ENCODE measurements at regions not wholly inside any gene's neighbourhood (a gene's known extent, or its start where the extent isn't known, plus 50 kb on each side); places are given as distances from the start of the nearest gene placed in this dataset.

GRCh38 chr6:82611751-82612150 is 248.1 kb downstream of the TPBG start:
- Mint-ChIP-seq H3K27ac (no peak overlapping the region), H3K4me3 (no peak overlapping the region), H3K27me3 (no peaks in the 10 kb centered on the region), H3K9me3 (peaks cover 0 to 2% (median 0%) of the 10 kb centered on the region in 7 donors), H3K36me3 (no peaks in the 10 kb centered on the region), H3K4me1 (no peaks in the 10 kb centered on the region)
- ATAC-seq (ENCODE audit: low read depth in 2 of 2) (no peak), DNase-seq (no peak)
- H3K27me3 ChIP-seq (ENCODE audit: control insufficient read depth, insufficient read depth, low read length), result no peaks in the 10 kb centered on the region
- no peak overlapping the region for H3K27ac ChIP-seq (ENCODE audit: insufficient read depth, low read length, poor library complexity, severe bottlenecking)
- no peak overlapping the region for H3K4me3 ChIP-seq (ENCODE audit: low read depth, low read length)
- H3K36me3 ChIP-seq (ENCODE audit: control insufficient read depth, insufficient read depth, low read length), result no peaks in the 10 kb centered on the region
- no peaks in the 10 kb centered on the region for H3K9me3 ChIP-seq (ENCODE audit: control insufficient read depth in 2 of 2, low read length in 2 of 2)
- H3K4me1 ChIP-seq (ENCODE audit: control insufficient read depth, insufficient read depth, low read length, poor library complexity, severe bottlenecking), result no peaks in the 10 kb centered on the region

- DNase-seq (no peak), ATAC-seq (ENCODE audit: low read depth in 2 of 2) (no peak)
- H3K36me3 Mint-ChIP-seq, result no peaks in the 10 kb centered on the region
- no peaks in the 10 kb centered on the region for H3K4me1 Mint-ChIP-seq
- peaks cover 0 to 3% (median 0%) of the 10 kb centered on the region in 7 donors for H3K9me3 Mint-ChIP-seq
- no peak overlapping the region for H3K4me3 ChIP-seq (ENCODE audit: low read depth, low read length)
- H3K4me3 Mint-ChIP-seq, result no peak overlapping the region
- H3K27me3 ChIP-seq (ENCODE audit: control insufficient read depth, insufficient read depth, low read length), result no peaks in the 10 kb centered on the region
- no peak overlapping the region for H3K27ac Mint-ChIP-seq
- H3K27me3 Mint-ChIP-seq, result no peaks in the 10 kb centered on the region
- no peak overlapping the region for H3K27ac ChIP-seq (ENCODE audit: insufficient read depth, low read length, poor library complexity, severe bottlenecking)
- H3K9me3 ChIP-seq (ENCODE audit: control insufficient read depth in 2 of 2, low read length in 2 of 2), result no peaks in the 10 kb centered on the region
- no peaks in the 10 kb centered on the region for H3K4me1 ChIP-seq (ENCODE audit: control insufficient read depth, insufficient read depth, low read length, poor library complexity, severe bottlenecking)
- H3K36me3 ChIP-seq (ENCODE audit: control insufficient read depth, insufficient read depth, low read length), result no peaks in the 10 kb centered on the region
These were observed 248.9 kb downstream of the TPBG start for GRCh38 chr6:82612475-82613039.

GRCh38 chr6:82614518-82614917 is 250.9 kb downstream of the TPBG start:
- Histone ChIP-seq H3K27me3 (ENCODE audit: control insufficient read depth, insufficient read depth, low read length) (no peaks in the 10 kb centered on the region), H3K4me1 (ENCODE audit: control insufficient read depth, insufficient read depth, low read length, poor library complexity, severe bottlenecking) (no peaks in the 10 kb centered on the region), H3K36me3 (ENCODE audit: control insufficient read depth, insufficient read depth, low read length) (no peaks in the 10 kb centered on the region), H3K4me3 (ENCODE audit: low read depth, low read length) (no peak overlapping the region), H3K27ac (ENCODE audit: insufficient read depth, low read length, poor library complexity, severe bottlenecking) (no peak overlapping the region), H3K9me3 (ENCODE audit: control insufficient read depth in 2 of 2, low read length in 2 of 2) (no peaks in the 10 kb centered on the region)
- peaks cover 0 to 3% (median 0%) of the 10 kb centered on the region in 7 donors for H3K9me3 Mint-ChIP-seq
- no peaks in the 10 kb centered on the region for H3K4me1 Mint-ChIP-seq
- no peaks in the 10 kb centered on the region for H3K36me3 Mint-ChIP-seq
- DNase-seq (no peak), ATAC-seq (ENCODE audit: low read depth in 2 of 2) (no peak)
- no peak overlapping the region for H3K4me3 Mint-ChIP-seq
- no peaks in the 10 kb centered on the region for H3K27me3 Mint-ChIP-seq
- no peak overlapping the region for H3K27ac Mint-ChIP-seq

GRCh38 chr6:82616386-82617028 is 252.9 kb downstream of the TPBG start:
- DNase-seq, result no peak
- Mint-ChIP-seq H3K27me3 (no peaks in the 10 kb centered on the region), H3K4me1 (no peaks in the 10 kb centered on the region), H3K9me3 (peaks cover 0 to 6% (median 0%) of the 10 kb centered on the region in 7 donors), H3K36me3 (no peaks in the 10 kb centered on the region), H3K4me3 (no peak overlapping the region), H3K27ac (no peak overlapping the region)
- no peak overlapping the region for H3K4me3 ChIP-seq (ENCODE audit: low read depth, low read length)
- no peak overlapping the region for H3K27ac ChIP-seq (ENCODE audit: insufficient read depth, low read length, poor library complexity, severe bottlenecking)
- H3K9me3 ChIP-seq (ENCODE audit: control insufficient read depth in 2 of 2, low read length in 2 of 2), result no peaks in the 10 kb centered on the region
- no peaks in the 10 kb centered on the region for H3K27me3 ChIP-seq (ENCODE audit: control insufficient read depth, insufficient read depth, low read length)
- ATAC-seq (ENCODE audit: low read depth in 2 of 2), result no peak
- H3K4me1 ChIP-seq (ENCODE audit: control insufficient read depth, insufficient read depth, low read length, poor library complexity, severe bottlenecking), result no peaks in the 10 kb centered on the region
- H3K36me3 ChIP-seq (ENCODE audit: control insufficient read depth, insufficient read depth, low read length), result no peaks in the 10 kb centered on the region

- Histone ChIP-seq H3K27ac (ENCODE audit: insufficient read depth, low read length, poor library complexity, severe bottlenecking) (no peak overlapping the region), H3K9me3 (ENCODE audit: control insufficient read depth in 2 of 2, low read length in 2 of 2) (peaks cover 2 to 3% of the 10 kb centered on the region in 2 experiments), H3K36me3 (ENCODE audit: control insufficient read depth, insufficient read depth, low read length) (no peaks in the 10 kb centered on the region), H3K27me3 (ENCODE audit: control insufficient read depth, insufficient read depth, low read length) (no peaks in the 10 kb centered on the region), H3K4me3 (ENCODE audit: low read depth, low read length) (no peak overlapping the region), H3K4me1 (ENCODE audit: control insufficient read depth, insufficient read depth, low read length, poor library complexity, severe bottlenecking) (no peaks in the 10 kb centered on the region)
- Mint-ChIP-seq H3K9me3 (peaks cover 0 to 8% (median 4%) of the 10 kb centered on the region in 7 donors), H3K36me3 (no peaks in the 10 kb centered on the region), H3K27ac (no peak overlapping the region), H3K4me1 (no peaks in the 10 kb centered on the region), H3K27me3 (no peaks in the 10 kb centered on the region), H3K4me3 (no peak overlapping the region)
- DNase-seq, result no peak
- ATAC-seq (ENCODE audit: low read depth in 2 of 2), result no peak
These were observed 254.0 kb downstream of the TPBG start for GRCh38 chr6:82617648-82618047.

GRCh38 chr6:82619573-82619972 is 256.0 kb downstream of the TPBG start:
- H3K27ac ChIP-seq (ENCODE audit: insufficient read depth, low read length, poor library complexity, severe bottlenecking), result no peak overlapping the region
- H3K27me3 Mint-ChIP-seq, result no peaks in the 10 kb centered on the region
- H3K27me3 ChIP-seq (ENCODE audit: control insufficient read depth, insufficient read depth, low read length), result no peaks in the 10 kb centered on the region
- no peak overlapping the region for H3K4me3 Mint-ChIP-seq
- no peaks in the 10 kb centered on the region for H3K4me1 Mint-ChIP-seq
- H3K4me1 ChIP-seq (ENCODE audit: control insufficient read depth, insufficient read depth, low read length, poor library complexity, severe bottlenecking), result no peaks in the 10 kb centered on the region
- peaks cover 2 to 3% of the 10 kb centered on the region in 2 experiments for H3K9me3 ChIP-seq (ENCODE audit: control insufficient read depth in 2 of 2, low read length in 2 of 2)
- no peaks in the 10 kb centered on the region for H3K36me3 Mint-ChIP-seq
- H3K9me3 Mint-ChIP-seq, result peaks cover 0 to 12% (median 4%) of the 10 kb centered on the region in 7 donors
- DNase-seq (no peak), ATAC-seq (ENCODE audit: low read depth in 2 of 2) (no peak)
- no peak overlapping the region for H3K27ac Mint-ChIP-seq
- H3K36me3 ChIP-seq (ENCODE audit: control insufficient read depth, insufficient read depth, low read length), result no peaks in the 10 kb centered on the region
- no peak overlapping the region for H3K4me3 ChIP-seq (ENCODE audit: low read depth, low read length)

- H3K27me3 Mint-ChIP-seq, result no peaks in the 10 kb centered on the region
- DNase-seq (no peak), ATAC-seq (ENCODE audit: low read depth in 2 of 2) (no peak)
- peaks cover 0 to 12% (median 4%) of the 10 kb centered on the region in 7 donors for H3K9me3 Mint-ChIP-seq
- Histone ChIP-seq H3K4me3 (ENCODE audit: low read depth, low read length) (no peak overlapping the region), H3K9me3 (ENCODE audit: control insufficient read depth in 2 of 2, low read length in 2 of 2) (peaks cover 2 to 3% of the 10 kb centered on the region in 2 experiments), H3K27me3 (ENCODE audit: control insufficient read depth, insufficient read depth, low read length) (no peaks in the 10 kb centered on the region), H3K27ac (ENCODE audit: insufficient read depth, low read length, poor library complexity, severe bottlenecking) (no peak overlapping the region), H3K4me1 (ENCODE audit: control insufficient read depth, insufficient read depth, low read length, poor library complexity, severe bottlenecking) (no peaks in the 10 kb centered on the region), H3K36me3 (ENCODE audit: control insufficient read depth, insufficient read depth, low read length) (no peaks in the 10 kb centered on the region)
- no peaks in the 10 kb centered on the region for H3K4me1 Mint-ChIP-seq
- no peak overlapping the region for H3K4me3 Mint-ChIP-seq
- no peak overlapping the region for H3K27ac Mint-ChIP-seq
- H3K36me3 Mint-ChIP-seq, result no peaks in the 10 kb centered on the region
These were observed 258.8 kb downstream of the TPBG start for GRCh38 chr6:82622461-82622860.

- Histone ChIP-seq H3K4me1 (ENCODE audit: control insufficient read depth, insufficient read depth, low read length, poor library complexity, severe bottlenecking) (no peaks in the 10 kb centered on the region), H3K4me3 (ENCODE audit: low read depth, low read length) (no peak overlapping the region), H3K36me3 (ENCODE audit: control insufficient read depth, insufficient read depth, low read length) (no peaks in the 10 kb centered on the region), H3K9me3 (ENCODE audit: control insufficient read depth in 2 of 2, low read length in 2 of 2) (peaks cover 2 to 3% of the 10 kb centered on the region in 2 experiments), H3K27ac (ENCODE audit: insufficient read depth, low read length, poor library complexity, severe bottlenecking) (no peak overlapping the region), H3K27me3 (ENCODE audit: control insufficient read depth, insufficient read depth, low read length) (no peaks in the 10 kb centered on the region)
- Mint-ChIP-seq H3K27ac (no peak overlapping the region), H3K4me1 (no peaks in the 10 kb centered on the region), H3K4me3 (no peak overlapping the region), H3K9me3 (peaks cover 0 to 12% (median 4%) of the 10 kb centered on the region in 7 donors), H3K27me3 (no peaks in the 10 kb centered on the region), H3K36me3 (no peaks in the 10 kb centered on the region)
- DNase-seq (no peak), ATAC-seq (ENCODE audit: low read depth in 2 of 2) (no peak)
These were observed 260.6 kb downstream of the TPBG start for GRCh38 chr6:82624251-82624650.
